Choroid plexus epithelial cell (primary cell): ENCODE measurements at regions not wholly inside any gene's neighbourhood (a gene's known extent, or its start where the extent isn't known, plus 50 kb on each side); places are given as distances from the start of the nearest gene placed in this dataset.

Source experiments
- DNase-seq: peaks from one replicate; pipeline ENCODE4 v3.0.0-alpha.2; 2010; ENCODE audit warnings: low read depth
- H3K4me3 ChIP-seq: 2 replicates; pipeline ENCODE4 v1.5.1; 2011; ENCODE audit warnings: low read depth, mild to moderate bottlenecking, control low read depth, low read length, moderate library complexity
- TF ChIP-seq, protein P1 (sequence below): conservative IDR thresholded peaks from 2 replicates; pipeline ENCODE4 v1.5.1; 2011; ENCODE audit warnings: low read depth, mild to moderate bottlenecking, control low read depth, inconsistent platforms, low read length, moderate library complexity

DNA sequence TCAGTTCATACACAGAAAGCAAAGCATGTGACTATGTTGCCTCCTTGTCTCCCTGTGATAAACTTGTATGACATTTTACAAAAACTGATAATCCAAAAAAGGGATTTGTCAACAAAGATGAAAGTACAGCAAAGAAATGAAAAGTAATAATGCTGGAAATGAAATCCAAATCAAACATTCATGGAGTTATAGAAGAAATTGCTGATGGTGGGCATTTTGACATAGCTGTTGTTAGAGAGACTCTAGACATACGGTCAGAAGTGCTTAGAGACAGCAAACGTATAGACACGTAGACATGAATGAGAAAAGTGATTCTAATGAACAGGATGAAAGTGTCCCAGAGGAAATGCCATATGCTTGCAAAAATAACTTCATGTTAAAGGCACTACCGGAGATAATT lies 186.9 kb upstream of the RGMB start:
- H3K4me3 ChIP-seq: no peak overlapping the region
- TF ChIP-seq, protein P1, sequence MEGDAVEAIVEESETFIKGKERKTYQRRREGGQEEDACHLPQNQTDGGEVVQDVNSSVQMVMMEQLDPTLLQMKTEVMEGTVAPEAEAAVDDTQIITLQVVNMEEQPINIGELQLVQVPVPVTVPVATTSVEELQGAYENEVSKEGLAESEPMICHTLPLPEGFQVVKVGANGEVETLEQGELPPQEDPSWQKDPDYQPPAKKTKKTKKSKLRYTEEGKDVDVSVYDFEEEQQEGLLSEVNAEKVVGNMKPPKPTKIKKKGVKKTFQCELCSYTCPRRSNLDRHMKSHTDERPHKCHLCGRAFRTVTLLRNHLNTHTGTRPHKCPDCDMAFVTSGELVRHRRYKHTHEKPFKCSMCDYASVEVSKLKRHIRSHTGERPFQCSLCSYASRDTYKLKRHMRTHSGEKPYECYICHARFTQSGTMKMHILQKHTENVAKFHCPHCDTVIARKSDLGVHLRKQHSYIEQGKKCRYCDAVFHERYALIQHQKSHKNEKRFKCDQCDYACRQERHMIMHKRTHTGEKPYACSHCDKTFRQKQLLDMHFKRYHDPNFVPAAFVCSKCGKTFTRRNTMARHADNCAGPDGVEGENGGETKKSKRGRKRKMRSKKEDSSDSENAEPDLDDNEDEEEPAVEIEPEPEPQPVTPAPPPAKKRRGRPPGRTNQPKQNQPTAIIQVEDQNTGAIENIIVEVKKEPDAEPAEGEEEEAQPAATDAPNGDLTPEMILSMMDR: no peak
- DNase-seq: no peak

DNA sequence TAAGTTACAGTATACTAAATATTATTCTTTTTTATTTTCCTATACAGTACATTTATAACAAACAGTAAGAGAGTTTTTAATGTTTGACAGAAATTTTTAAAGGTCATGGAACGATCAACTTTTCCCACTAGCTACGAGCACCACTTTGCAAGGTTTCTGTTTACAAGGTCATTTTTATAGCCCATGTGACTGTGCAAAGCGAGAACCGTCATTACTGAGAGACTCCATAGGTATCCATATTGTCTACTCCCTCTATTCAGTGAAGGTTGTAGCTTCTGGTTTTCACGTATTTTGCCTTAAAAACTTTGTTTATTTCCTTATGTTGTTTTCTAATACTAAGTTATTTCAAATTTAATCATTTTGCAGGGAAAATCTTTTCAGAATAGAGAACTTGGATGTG lies 186.3 kb upstream of the RGMB start:
- TF ChIP-seq, protein P1: no peak
- H3K4me3 ChIP-seq: no peak overlapping the region
- DNase-seq: no peak

DNA sequence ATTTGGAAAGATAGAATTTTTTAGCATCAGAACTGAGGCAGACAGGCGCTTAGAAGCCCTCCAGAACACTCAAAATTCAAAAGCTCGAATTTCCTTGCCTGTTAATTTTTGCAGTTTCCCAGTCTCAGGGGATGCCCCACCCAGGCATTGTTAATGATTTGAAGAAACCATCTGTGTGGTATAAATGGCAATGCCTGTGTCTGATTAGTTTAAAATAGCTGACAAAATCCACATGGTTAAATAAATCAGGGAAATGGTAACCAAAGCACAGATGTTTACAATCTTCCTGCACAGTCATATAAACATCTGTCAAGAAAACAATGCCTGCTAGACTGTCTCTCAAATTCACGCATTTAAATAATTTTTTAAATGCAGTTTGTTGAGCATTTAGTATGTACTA lies 185.2 kb upstream of the RGMB start:
- DNase-seq: no peak
- no peak overlapping the region for H3K4me3 ChIP-seq
- TF ChIP-seq, protein P1: no peak

DNA sequence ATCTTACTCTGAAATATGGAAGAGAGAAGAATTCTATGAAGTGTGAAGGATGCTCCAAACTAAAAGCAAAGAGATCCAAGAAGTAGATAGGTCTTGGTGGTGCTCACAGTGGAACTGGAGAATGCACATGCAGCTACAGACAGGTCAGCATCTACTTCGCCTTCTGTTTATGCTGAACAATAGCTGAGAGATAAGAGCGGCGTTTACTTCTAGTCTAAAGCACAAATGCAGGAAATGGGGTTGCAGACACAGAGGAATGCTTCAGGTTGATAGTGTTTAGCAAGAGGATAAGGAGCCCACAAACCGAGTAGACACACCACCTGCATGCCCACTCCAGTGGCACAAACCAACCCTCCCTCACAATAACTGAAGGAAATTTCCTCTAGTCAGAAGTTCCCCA lies 180.0 kb upstream of the RGMB start:
- TF ChIP-seq, protein P1: no peak

DNA sequence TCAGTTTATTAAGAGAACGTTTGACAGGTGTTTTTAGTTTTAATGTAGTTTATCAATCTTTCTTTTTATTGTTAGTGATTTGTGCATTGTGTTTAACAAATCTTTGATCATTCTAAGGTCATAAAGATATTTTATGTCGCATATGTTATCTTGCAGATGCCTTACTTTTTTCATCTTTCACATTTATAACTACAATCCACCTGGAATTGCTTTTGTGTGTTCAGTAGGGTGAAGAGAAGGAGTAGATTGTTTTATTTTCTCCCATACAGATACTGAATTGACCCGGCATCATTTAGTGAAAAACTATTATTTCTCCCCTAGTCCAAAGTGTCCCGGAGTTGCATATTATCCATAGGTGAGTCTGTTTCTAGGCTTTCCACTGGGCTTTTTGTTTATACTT lies 179.4 kb upstream of the RGMB start:
- no peak overlapping the region for H3K4me3 ChIP-seq
- no peak for DNase-seq
- TF ChIP-seq, protein P1: no peak

More for the DNA sequence above, 180.0 kb upstream of the RGMB start:
- DNase-seq: no peak
- H3K4me3 ChIP-seq: no peak overlapping the region

DNA sequence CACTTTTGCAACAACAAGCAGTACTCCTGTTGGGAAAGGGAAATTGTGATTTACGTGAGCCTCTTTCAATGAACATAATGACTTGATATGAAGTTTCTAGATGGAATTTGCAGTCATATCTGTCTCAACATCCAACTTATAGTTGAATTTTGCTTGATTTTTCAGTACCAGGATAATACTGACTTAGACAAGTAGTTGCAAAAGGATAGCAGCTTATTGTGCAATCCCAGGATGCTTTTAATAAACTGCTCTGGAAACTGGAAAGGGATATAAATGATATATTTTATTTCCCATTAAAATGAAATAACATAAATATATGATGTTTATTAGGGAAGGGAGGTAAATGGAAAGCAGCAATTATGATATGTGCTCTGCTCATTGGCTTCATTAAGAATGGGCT lies 174.4 kb upstream of the RGMB start:
- TF ChIP-seq, protein P1: no peak
- DNase-seq: peak; percentile 49
- no peak overlapping the region for H3K4me3 ChIP-seq

DNA sequence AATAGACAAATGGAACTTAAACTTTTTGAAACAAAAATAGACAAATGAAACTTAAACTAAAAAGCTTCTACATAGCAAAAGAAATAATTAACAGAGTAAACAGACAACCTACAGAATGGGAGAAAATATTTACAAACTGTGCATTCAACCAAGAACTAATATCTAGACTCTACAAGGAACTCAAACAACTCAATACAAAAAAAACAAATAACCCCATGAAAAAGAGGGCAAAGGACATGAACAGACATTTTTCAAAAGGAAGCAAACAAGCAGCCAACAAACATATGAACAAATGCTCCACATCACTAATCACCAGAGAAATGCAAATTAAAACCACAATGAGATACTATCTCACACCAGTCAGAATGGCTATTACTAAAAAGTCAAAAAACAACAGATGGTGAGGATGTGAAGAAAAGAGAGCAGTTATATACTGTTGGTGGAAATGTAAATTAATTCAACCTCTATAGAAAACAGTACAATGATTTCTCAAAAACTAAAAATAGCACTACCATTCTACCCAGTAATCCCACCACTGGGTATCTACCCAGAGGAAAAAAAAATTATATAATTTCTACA lies 170.8 kb upstream of the RGMB start:
- H3K4me3 ChIP-seq: no peak overlapping the region
- TF ChIP-seq, protein P1: no peak
- no peak for DNase-seq
